RWPE2 (cell line): ENCODE measurements at regions not wholly inside any gene's neighbourhood (a gene's known extent, or its start where the extent isn't known, plus 50 kb on each side); places are given as distances from the start of the nearest gene placed in this dataset.

Experiments used
- ATAC-seq: fragments of 200-7000 bp; cut with Tn5 transposase; 3 replicates; pipeline ENCODE4 v1.9.1; 2021; ENCODE audit warnings: low read depth
- DNase-seq: peaks from one replicate; pipeline ENCODE4 v3.0.0-alpha.2; 2020; ENCODE audit warnings: low spot score
- H3K27ac ChIP-seq: fragments of 450-650 bp; 2 replicates; pipeline ENCODE4 v1.5.1; 2017; ENCODE audit warnings: mild to moderate bottlenecking; ENCODE audit not compliant: poor library complexity, severe bottlenecking
- H3K27me3 ChIP-seq: fragments of 250-450 bp; sonication (Bioruptor Pico); 2 replicates; pipeline ENCODE4 v1.5.1; 2021; ENCODE audit warnings: mild to moderate bottlenecking, moderate library complexity; ENCODE audit not compliant: insufficient read depth, poor library complexity, severe bottlenecking
- H3K36me3 ChIP-seq: fragments of 250-450 bp; sonication (Bioruptor Pico); 2 replicates; pipeline ENCODE4 v1.5.1; 2020; ENCODE audit warnings: low read depth, mild to moderate bottlenecking, moderate library complexity
- H3K4me1 ChIP-seq: fragments of 250-450 bp; sonication (Bioruptor Pico); 2 replicates; pipeline ENCODE4 v1.5.1; 2021; ENCODE audit warnings: mild to moderate bottlenecking, moderate library complexity; ENCODE audit not compliant: insufficient read depth, poor library complexity, severe bottlenecking
- H3K4me3 ChIP-seq: fragments of 250-450 bp; sonication (Bioruptor Pico); 2 replicates; pipeline ENCODE4 v1.5.1; 2021; ENCODE audit warnings: mild to moderate bottlenecking, moderate library complexity; ENCODE audit not compliant: severe bottlenecking
- H3K9me3 ChIP-seq: fragments of 250-450 bp; sonication (Bioruptor Pico); 2 replicates; pipeline ENCODE4 v1.5.1; 2021; ENCODE audit warnings: mild to moderate bottlenecking, moderate library complexity; ENCODE audit not compliant: severe bottlenecking
- TF ChIP-seq, protein P1 (sequence below): fragments of 450-650 bp; IDR thresholded peaks from one replicate; pipeline ENCODE4 v1.5.1; 2017; ENCODE audit warnings: mild to moderate bottlenecking, moderate library complexity; ENCODE audit not compliant: poor library complexity, severe bottlenecking

DNA sequence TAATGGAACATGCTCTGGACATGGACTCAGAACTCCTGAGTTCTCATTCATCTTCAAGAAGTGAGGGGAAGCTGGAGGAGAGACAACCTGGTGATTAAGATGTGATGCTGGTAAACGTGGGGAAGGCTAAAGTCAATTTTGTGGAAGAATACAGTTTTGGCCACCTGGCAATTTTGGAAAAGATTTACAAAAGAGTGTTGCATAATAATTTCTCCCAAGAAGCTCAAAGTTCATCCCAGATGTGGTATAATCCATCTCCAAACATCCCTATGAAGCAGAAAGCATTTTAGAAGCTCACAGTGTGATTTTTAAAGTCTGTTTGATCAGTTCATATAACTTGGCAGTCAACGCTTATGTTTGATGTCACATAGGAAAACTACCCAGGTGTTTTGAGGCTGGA is 208.7 kb downstream of the LMX1A start:
- H3K27ac ChIP-seq: no peak overlapping the region
- H3K9me3 ChIP-seq: no peaks in the 10 kb centered on the region
- DNase-seq (no peak), ATAC-seq (no peak)
- H3K4me3 ChIP-seq: no peak overlapping the region
- no peaks in the 10 kb centered on the region for H3K36me3 ChIP-seq
- TF ChIP-seq, protein P1, sequence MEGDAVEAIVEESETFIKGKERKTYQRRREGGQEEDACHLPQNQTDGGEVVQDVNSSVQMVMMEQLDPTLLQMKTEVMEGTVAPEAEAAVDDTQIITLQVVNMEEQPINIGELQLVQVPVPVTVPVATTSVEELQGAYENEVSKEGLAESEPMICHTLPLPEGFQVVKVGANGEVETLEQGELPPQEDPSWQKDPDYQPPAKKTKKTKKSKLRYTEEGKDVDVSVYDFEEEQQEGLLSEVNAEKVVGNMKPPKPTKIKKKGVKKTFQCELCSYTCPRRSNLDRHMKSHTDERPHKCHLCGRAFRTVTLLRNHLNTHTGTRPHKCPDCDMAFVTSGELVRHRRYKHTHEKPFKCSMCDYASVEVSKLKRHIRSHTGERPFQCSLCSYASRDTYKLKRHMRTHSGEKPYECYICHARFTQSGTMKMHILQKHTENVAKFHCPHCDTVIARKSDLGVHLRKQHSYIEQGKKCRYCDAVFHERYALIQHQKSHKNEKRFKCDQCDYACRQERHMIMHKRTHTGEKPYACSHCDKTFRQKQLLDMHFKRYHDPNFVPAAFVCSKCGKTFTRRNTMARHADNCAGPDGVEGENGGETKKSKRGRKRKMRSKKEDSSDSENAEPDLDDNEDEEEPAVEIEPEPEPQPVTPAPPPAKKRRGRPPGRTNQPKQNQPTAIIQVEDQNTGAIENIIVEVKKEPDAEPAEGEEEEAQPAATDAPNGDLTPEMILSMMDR: no peak
- H3K27me3 ChIP-seq: no peaks in the 10 kb centered on the region
- no peaks in the 10 kb centered on the region for H3K4me1 ChIP-seq

DNA sequence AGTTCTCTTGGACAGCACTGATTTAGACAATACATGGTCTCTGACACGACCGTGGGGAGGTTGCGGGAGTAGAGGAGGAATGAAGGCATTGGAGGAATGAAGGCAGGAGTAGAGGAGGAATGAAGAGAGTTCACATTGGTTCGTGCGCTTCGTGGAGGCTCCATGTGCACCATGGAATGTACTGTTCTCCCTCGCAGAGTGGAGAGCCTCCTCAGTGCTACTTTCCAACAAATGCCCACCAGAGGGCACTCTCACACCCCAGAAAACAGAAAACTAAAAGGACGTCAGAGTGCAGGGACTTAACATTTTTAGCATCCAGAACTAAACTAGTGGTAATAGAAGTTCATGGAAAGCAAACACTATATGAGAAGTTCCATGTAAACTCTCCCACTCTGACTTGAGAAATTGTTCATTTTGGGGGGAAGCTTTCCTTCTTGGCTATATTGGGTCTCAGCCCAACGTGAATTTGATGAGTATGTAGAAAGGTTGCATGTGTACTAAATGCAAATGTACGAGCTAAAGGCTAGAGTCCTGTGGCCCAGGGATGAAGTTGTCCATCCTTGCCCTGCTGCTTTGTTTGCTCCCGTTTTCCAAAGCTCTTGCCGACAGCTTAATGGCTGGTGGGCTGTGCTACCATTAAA is 211.6 kb downstream of the LMX1A start:
- Histone ChIP-seq H3K36me3 (no peaks in the 10 kb centered on the region), H3K9me3 (no peaks in the 10 kb centered on the region), H3K4me3 (no peak overlapping the region), H3K27ac (no peak overlapping the region), H3K27me3 (peaks cover 3% of the 10 kb centered on the region), H3K4me1 (no peaks in the 10 kb centered on the region)
- TF ChIP-seq, protein P1: peak; percentile 84
- ATAC-seq (peak; percentile 84), DNase-seq (no peak)

DNA sequence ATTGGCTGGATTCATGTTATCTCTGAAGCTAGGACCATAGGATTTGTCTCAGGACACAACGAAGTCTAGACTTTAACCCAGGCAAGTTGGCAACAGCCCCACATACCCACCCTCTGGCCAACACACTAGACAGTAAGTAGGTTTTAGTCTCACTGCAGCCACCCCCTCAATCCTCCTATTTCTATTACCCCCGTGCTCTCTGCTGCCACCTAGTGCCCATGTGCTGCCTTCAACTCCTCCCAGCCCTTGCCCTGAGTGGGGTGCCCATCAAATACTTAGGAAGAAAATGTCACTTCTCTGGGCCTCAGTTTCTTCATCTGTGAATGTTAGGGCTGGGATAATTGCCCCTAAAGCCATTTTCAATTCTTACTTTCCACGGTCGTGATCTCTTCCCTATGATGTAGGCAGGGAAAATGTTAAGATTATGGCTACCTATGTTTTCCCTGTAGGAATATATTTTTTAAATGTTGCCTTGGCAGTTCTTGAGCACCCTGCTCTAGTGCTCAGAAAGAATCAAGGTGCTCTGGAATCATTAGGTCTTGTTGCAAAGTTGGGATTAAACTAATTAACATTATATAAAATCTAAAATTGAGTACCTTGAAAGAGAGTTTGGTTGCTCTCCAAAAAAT is 213.0 kb downstream of the LMX1A start:
- Histone ChIP-seq H3K36me3 (no peaks in the 10 kb centered on the region), H3K9me3 (no peaks in the 10 kb centered on the region)
- ATAC-seq: peak; percentile 53; the same call in 1 of the 3 replicates

DNA sequence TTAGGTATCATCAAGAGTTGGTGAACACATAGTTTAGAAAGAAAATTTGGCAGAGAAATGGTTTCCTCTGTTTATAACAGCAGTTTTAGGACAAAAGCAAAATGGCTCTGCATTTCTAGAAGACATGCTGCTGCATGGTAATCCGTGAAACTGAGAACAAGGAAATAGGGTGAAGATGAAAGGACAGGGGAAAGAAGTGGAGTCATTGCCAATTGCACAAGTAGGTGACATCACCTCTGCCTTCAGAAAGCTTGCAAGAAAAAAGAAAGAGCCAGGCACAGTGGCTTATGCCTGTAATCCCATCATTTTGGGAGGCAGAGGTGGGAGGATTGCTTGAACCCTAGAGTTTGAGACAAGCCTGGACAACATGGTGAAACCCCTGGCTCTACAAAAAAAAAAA is 217.6 kb downstream of the LMX1A start:
- no peak overlapping the region for H3K27ac ChIP-seq
- H3K36me3 ChIP-seq: no peaks in the 10 kb centered on the region
- no peaks in the 10 kb centered on the region for H3K9me3 ChIP-seq
- H3K4me1 ChIP-seq: no peaks in the 10 kb centered on the region
- TF ChIP-seq, protein P1: no peak
- no peak overlapping the region for H3K4me3 ChIP-seq
- ATAC-seq: no peak
- no peak for DNase-seq
- peaks cover 3% of the 10 kb centered on the region for H3K27me3 ChIP-seq

More for the DNA sequence above, 213.0 kb downstream of the LMX1A start:
- Histone ChIP-seq H3K27me3 (peaks cover 3% of the 10 kb centered on the region), H3K27ac (no peak overlapping the region), H3K4me3 (no peak overlapping the region), H3K4me1 (no peaks in the 10 kb centered on the region)
- TF ChIP-seq, protein P1: peak; percentile 79
- DNase-seq: no peak
